ENCODE measurements at regions not wholly inside any gene's neighbourhood (a gene's known extent, or its start where the extent isn't known, plus 50 kb on each side); places are given as distances from the start of the nearest gene placed in this dataset.

- TF ChIP-seq CTCF (conservative IDR thresholded peaks at IDR 0.05; ENCODE audit: low read length): no peak
- no peak for TF ChIP-seq EZH2phosphoT487 (IDR thresholded peaks at IDR 0.05; ENCODE audit: borderline replicate concordance)
These were observed 226.7 kb downstream of the SNRPN start for GRCh38 chr15:25181293-25182097.
